B cell (primary cell): ENCODE measurements at regions not wholly inside any gene's neighbourhood (a gene's known extent, or its start where the extent isn't known, plus 50 kb on each side); places are given as distances from the start of the nearest gene placed in this dataset.

Experiments used
- ATAC-seq: fragments of 200-7000 bp; cut with Tn5 transposase; one replicate; pipeline ENCODE4 v1.10.0; 2021; ENCODE audit warnings: low read depth, mild to moderate bottlenecking, moderate number of reproducible peaks, moderate library complexity
- CTCF ChIA-PET: fragments of 350-600 bp; sonication (Branson Sonifier 250); formaldehyde crosslinking; loops from one replicate; lab custom pipeline; 2021; ENCODE audit warnings: antibody characterized with exemption, inconsistent platforms; lab: Charles Lee
- POLR2A ChIA-PET: fragments of 350-600 bp; sonication (Branson Sonifier 250); formaldehyde crosslinking; loops from one replicate; lab custom pipeline; 2021; ENCODE audit warnings: antibody characterized with exemption; lab: Charles Lee
- DNase-seq: peaks from one replicate; pipeline ENCODE4 v3.0.0; 2013
- H2AFZ ChIP-seq: 2 replicates; pipeline ENCODE4 v1.6.1; 2012; ENCODE audit warnings: mild to moderate bottlenecking, low read depth, low read length; ENCODE audit not compliant: insufficient read depth, poor library complexity, severe bottlenecking
- H3K27ac ChIP-seq, 2 donors: 1 replicate in 1 of 2; 2 replicates in 1 of 2; pipeline ENCODE4 v1.5.1; 2012 to 2013; ENCODE audit warnings: low read length in 2 of 2, mild to moderate bottlenecking in 2 of 2, moderate library complexity in 1 of 2
- H3K27me3 ChIP-seq, 4 experiments: fragments of 200-600 bp in 1 of 4; sonication (generic) in 1 of 4; replicated peaks in 1 of 4; 1 replicate in 2 of 4; 2 replicates in 2 of 4; pipeline versions ENCODE4 v1.6.1 to v1.7.0; 2013 to 2016; ENCODE audit warnings: low read length in 3 of 4, mild to moderate bottlenecking in 2 of 4, mixed read lengths in 1 of 4, moderate library complexity in 1 of 4; ENCODE audit not compliant: insufficient read depth in 4 of 4, control insufficient read depth in 3 of 4; ENCODE audit errors: control extremely low read depth in 1 of 4
- H3K36me3 ChIP-seq, 2 experiments: replicated peaks in 1 of 2; 1 replicate in 1 of 2; 2 replicates in 1 of 2; pipeline versions ENCODE4 v1.6.1 to v1.7.1; 2013; ENCODE audit warnings: low read length in 1 of 2; ENCODE audit not compliant: insufficient read depth in 2 of 2, control insufficient read depth in 1 of 2; ENCODE audit errors: control extremely low read depth in 1 of 2, extremely low read depth in 1 of 2
- H3K4me1 ChIP-seq, 2 donors: fragments of 200-600 bp in 1 of 2; sonication (generic) in 1 of 2; 1 replicate in 1 of 2; 2 replicates in 1 of 2; pipeline versions ENCODE4 v1.5.1 to v1.6.1; 2013 to 2017; ENCODE audit warnings: low read length in 2 of 2; ENCODE audit not compliant: control insufficient read depth in 2 of 2, insufficient read depth in 2 of 2
- H3K4me2 ChIP-seq: replicated peaks from 2 replicates; pipeline ENCODE3; 2012; ENCODE audit warnings: mild to moderate bottlenecking, low read depth, low read length; ENCODE audit not compliant: poor library complexity, severe bottlenecking
- H3K4me3 ChIP-seq, 5 experiments: fragments of 200-600 bp in 1 of 5; sonication (generic) in 1 of 5; 1 replicate in 3 of 5; 2 replicates in 2 of 5; pipeline versions ENCODE4 v1.5.1 to v1.7.0; 2011 to 2016; ENCODE audit warnings: low read length in 4 of 5, mild to moderate bottlenecking in 4 of 5, low read depth in 2 of 5, control low read depth in 1 of 5, moderate library complexity in 1 of 5; ENCODE audit not compliant: insufficient read depth in 1 of 5; ENCODE audit errors: control extremely low read depth in 1 of 5, extremely low read depth in 1 of 5
- H3K79me2 ChIP-seq: fragments of 200-600 bp; sonication (generic); one replicate; pipeline ENCODE4 v1.6.0; 2016; ENCODE audit warnings: low read length; ENCODE audit not compliant: control insufficient read depth, insufficient read depth
- H3K9ac ChIP-seq: fragments of 200-600 bp; sonication (generic); 2 replicates; pipeline ENCODE4 v1.6.1; 2017; ENCODE audit warnings: mild to moderate bottlenecking, low read length, moderate library complexity
- H3K9me3 ChIP-seq, 3 donors: one replicate each; pipeline versions ENCODE4 v1.6.1 to v1.7.1; 2013; ENCODE audit warnings: low read length in 2 of 3; ENCODE audit not compliant: control insufficient read depth in 2 of 3, insufficient read depth in 1 of 3; ENCODE audit errors: control extremely low read depth in 1 of 3
- H4K20me1 ChIP-seq: 2 replicates; pipeline ENCODE4 v1.6.0; 2012; ENCODE audit warnings: mild to moderate bottlenecking, low read length; ENCODE audit not compliant: insufficient read depth, control insufficient read depth, poor library complexity, severe bottlenecking
- H3K27ac Mint-ChIP-seq: one replicate; pipeline ENCODE4 v1.8.0; 2021; ENCODE audit warnings: mixed read lengths
- H3K27me3 Mint-ChIP-seq: one replicate; pipeline ENCODE4 v1.8.0; 2021; ENCODE audit warnings: mixed read lengths
- H3K4me1 Mint-ChIP-seq: one replicate; pipeline ENCODE4 v1.8.0; 2021; ENCODE audit warnings: mixed read lengths
- H3K4me3 Mint-ChIP-seq: one replicate; pipeline ENCODE4 v1.8.0; 2021; ENCODE audit warnings: mixed read lengths
- H3K9me3 Mint-ChIP-seq: one replicate; pipeline ENCODE4 v1.8.0; 2022; ENCODE audit warnings: mixed read lengths; ENCODE audit not compliant: insufficient read depth
- EZH2 ChIP-seq: IDR thresholded peaks from 2 replicates; pipeline ENCODE4 v1.6.1; 2012; ENCODE audit warnings: borderline replicate concordance, low read depth, mild to moderate bottlenecking, moderate library complexity, low read length; ENCODE audit not compliant: insufficient read depth, poor library complexity, severe bottlenecking
- WGBS: methylation state at CpG from one replicate; pipeline ENCODE4 v1.1.5; 2013; ENCODE audit warnings: missing lambda C conversion rate; ENCODE audit not compliant: insufficient coverage; 5-methylcytosine and 5-hydroxymethylcytosine counted together
- intact Hi-C: fragments of 100-400 bp; cut with micrococcal nuclease; formaldehyde crosslinking; loops from one replicate; pipeline ENCODE4 v1.10.0; 2022
- TF ChIP-seq, protein P1 (sequence below): fragments of 200-600 bp; IDR thresholded peaks from one replicate; pipeline ENCODE4 v1.8.0; 2022; ENCODE audit warnings: antibody characterized with exemption, mild to moderate bottlenecking

DNA sequence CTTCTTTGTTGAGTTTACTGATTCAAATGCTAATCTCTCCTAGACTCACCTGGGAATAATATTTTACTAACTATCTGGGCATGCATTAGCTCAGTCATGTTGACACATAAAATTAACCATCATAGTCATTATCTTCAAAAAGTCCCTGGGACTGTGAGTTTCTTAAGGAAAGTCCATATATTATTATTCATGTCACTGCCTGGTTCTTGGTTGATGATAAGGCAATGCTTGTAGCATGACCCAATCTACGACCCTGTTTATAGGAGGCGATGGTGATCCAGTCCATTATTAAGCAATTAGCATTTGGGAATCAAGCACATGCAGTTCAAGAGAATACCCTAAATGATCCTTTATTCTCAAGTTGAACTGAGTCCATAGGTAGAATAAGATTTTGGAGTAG, 54.8 kb upstream of the MPHOSPH6 start:
- ATAC-seq: no peak
- CTCF ChIA-PET: interaction anchor here (1.4 kb wide), 1 partner anchor 18 kb away, joined by 3 read pairs; no protein-coding TSS in a partner anchor

GRCh38 chr16:82220541-82220940, 50.5 kb upstream of the MPHOSPH6 start:
- no peak overlapping the region for H3K27ac Mint-ChIP-seq
- Histone ChIP-seq H3K27me3 (no peaks in the 10 kb centered on the region), H3K4me2 (no peak overlapping the region), H3K9ac (no peak overlapping the region), H2AFZ (no peak overlapping the region), H3K4me3 (no peak overlapping the region), H4K20me1 (no peaks in the 10 kb centered on the region), H3K4me1 (no peaks in the 10 kb centered on the region), H3K36me3 (no peaks in the 10 kb centered on the region), H3K79me2 (no peaks in the 10 kb centered on the region), H3K9me3 (no peaks in the 10 kb centered on the region), H3K27ac (no peak overlapping the region)
- no peak overlapping the region for H3K4me3 Mint-ChIP-seq
- TF ChIP-seq, protein P1, sequence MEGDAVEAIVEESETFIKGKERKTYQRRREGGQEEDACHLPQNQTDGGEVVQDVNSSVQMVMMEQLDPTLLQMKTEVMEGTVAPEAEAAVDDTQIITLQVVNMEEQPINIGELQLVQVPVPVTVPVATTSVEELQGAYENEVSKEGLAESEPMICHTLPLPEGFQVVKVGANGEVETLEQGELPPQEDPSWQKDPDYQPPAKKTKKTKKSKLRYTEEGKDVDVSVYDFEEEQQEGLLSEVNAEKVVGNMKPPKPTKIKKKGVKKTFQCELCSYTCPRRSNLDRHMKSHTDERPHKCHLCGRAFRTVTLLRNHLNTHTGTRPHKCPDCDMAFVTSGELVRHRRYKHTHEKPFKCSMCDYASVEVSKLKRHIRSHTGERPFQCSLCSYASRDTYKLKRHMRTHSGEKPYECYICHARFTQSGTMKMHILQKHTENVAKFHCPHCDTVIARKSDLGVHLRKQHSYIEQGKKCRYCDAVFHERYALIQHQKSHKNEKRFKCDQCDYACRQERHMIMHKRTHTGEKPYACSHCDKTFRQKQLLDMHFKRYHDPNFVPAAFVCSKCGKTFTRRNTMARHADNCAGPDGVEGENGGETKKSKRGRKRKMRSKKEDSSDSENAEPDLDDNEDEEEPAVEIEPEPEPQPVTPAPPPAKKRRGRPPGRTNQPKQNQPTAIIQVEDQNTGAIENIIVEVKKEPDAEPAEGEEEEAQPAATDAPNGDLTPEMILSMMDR: no peak
- TF ChIP-seq EZH2: no peak
- H3K4me1 Mint-ChIP-seq: no peaks in the 10 kb centered on the region
- no peaks in the 10 kb centered on the region for H3K9me3 Mint-ChIP-seq
- peaks cover 9% of the 10 kb centered on the region for H3K27me3 Mint-ChIP-seq
- intact Hi-C loops: no loop called here
- CTCF ChIA-PET: no interaction called here
- ATAC-seq: no peak
- no peak for DNase-seq
- POLR2A ChIA-PET: no interaction called here
- WGBS: 98% methylated on average over 4 of the region's 4 CpGs

More for the DNA sequence above, 54.8 kb upstream of the MPHOSPH6 start:
- no peak for DNase-seq
- Histone ChIP-seq H3K9ac (no peak overlapping the region), H2AFZ (no peak overlapping the region), H3K9me3 (no peaks in the 10 kb centered on the region), H3K4me2 (no peak overlapping the region), H3K36me3 (no peaks in the 10 kb centered on the region), H3K79me2 (no peaks in the 10 kb centered on the region), H4K20me1 (no peaks in the 10 kb centered on the region), H3K27ac (no peak overlapping the region), H3K4me3 (no peak overlapping the region), H3K4me1 (no peaks in the 10 kb centered on the region), H3K27me3 (no peaks in the 10 kb centered on the region)
- WGBS: no CpG with 5 or more reads among the region's 2 CpGs
- no peak for TF ChIP-seq EZH2
- TF ChIP-seq, protein P1: no peak
- Mint-ChIP-seq H3K4me1 (no peaks in the 10 kb centered on the region), H3K9me3 (no peaks in the 10 kb centered on the region), H3K27ac (no peak overlapping the region), H3K27me3 (peaks cover 24% of the 10 kb centered on the region), H3K4me3 (no peak overlapping the region)
- intact Hi-C loops: no loop called here
- POLR2A ChIA-PET: no interaction called here
